GM11168 (cell line): ENCODE measurements at regions not wholly inside any gene's neighbourhood (a gene's known extent, or its start where the extent isn't known, plus 50 kb on each side); places are given as distances from the start of the nearest gene placed in this dataset.
"Not testable (repeated sequence)": the region's sequence is repeated elsewhere in the genome, so short reads cannot be mapped to it uniquely, and the experiment has no call there.

Experiments
- in situ Hi-C: fragments of 300-500 bp; cut with MboI; formaldehyde crosslinking; loops from one replicate; pipeline ENCODE4 v1.12.0; 2022; ENCODE audit warnings: low sequenced_read_pairs; ENCODE audit not compliant: unreplicated experiment

- in situ Hi-C loops, result no loop called here
These were observed 486.1 kb downstream of the UQCRFS1 start for GRCh38 chr19:28726533-28727479.

GRCh38 chr19:28718909-28719308 is 494.0 kb downstream of the UQCRFS1 start:
- in situ Hi-C loops, result loop anchor here (25.0 kb wide), 1 partner anchor 757 kb away; no protein-coding TSS in a partner anchor

GRCh38 chr19:28715157-28715556 is 497.8 kb downstream of the UQCRFS1 start:
- in situ Hi-C loops, result loop anchor here (25.0 kb wide), 1 partner anchor 753 kb away; no protein-coding TSS in a partner anchor

DNA sequence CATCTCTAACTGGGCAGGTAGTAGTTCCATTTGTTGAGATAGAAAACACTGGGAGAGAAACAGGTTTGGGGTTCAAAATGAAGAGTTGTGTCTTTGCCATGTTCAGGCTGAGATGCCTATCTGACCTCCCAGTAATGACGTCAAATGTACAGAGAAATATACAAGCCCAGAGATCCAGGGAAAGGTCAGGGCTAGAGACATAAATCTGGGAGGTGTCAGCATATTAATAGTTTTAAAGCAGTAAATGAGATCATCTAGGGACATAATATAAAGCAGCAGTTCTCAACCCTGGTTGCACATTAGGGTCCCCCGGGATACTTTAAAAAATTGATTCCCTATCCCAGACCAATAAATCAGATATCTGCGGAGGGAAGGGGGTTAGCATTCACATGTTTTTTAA is 501.5 kb downstream of the UQCRFS1 start:
- in situ Hi-C loops, result loop anchor here (25.0 kb wide), 1 partner anchor 749 kb away; no protein-coding TSS in a partner anchor

- in situ Hi-C loops, result loop anchor here (25.0 kb wide), 1 partner anchor 748 kb away; no protein-coding TSS in a partner anchor
These were observed 502.7 kb downstream of the UQCRFS1 start for GRCh38 chr19:28710278-28710677.

GRCh38 chr19:28706693-28707092 is 506.3 kb downstream of the UQCRFS1 start:
- in situ Hi-C loops, result loop anchor here (5.0 to 25.0 kb wide), 2 partner anchors 239 to 744 kb away; no protein-coding TSS in a partner anchor

DNA sequence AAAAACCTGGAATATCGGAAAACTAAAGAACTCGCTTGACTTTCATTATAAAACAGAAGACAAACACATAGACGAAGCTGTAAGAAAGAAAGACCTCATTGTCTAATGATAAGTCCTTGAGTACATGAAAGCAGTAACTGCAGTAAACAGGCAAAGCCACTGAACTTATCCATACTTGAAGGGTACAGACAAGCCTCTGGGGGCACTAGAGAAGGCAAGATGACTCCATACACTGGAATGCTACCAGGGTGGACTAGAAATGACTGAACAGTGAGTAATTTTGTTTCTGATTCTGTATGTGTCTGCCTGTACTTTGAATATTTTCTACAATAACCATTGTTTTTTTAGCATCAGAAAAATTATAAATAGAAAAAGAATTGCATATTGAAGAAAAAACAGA is 507.9 kb downstream of the UQCRFS1 start:
- in situ Hi-C loops, result loop anchor here (5.0 to 25.0 kb wide), 2 partner anchors 238 to 743 kb away; no protein-coding TSS in a partner anchor

GRCh38 chr19:28703400-28703956 is 509.5 kb downstream of the UQCRFS1 start:
- in situ Hi-C loops, result loop anchor here (25.0 kb wide), 1 partner anchor 741 kb away; no protein-coding TSS in a partner anchor

DNA sequence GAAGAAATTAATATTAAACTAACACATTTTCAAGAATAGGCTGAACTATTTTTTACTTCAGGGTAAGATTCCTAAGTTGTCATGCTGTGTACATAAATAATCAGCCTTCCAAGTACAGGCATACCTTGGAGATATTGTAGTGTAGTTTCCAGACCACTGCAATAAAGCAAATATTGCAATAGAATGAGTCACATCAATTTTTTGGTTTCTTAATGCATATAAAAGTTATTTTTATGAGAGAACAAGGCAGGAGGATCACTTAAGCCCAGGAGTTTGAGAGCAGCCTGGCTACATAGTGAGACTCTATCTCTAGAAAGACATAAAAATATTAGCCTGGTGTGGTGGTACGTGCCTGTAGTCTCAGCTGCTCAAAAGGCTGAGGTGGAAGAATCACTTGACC is 511.5 kb downstream of the UQCRFS1 start:
- in situ Hi-C loops, result loop anchor here (25.0 kb wide), 1 partner anchor 739 kb away; no protein-coding TSS in a partner anchor

GRCh38 chr19:28700176-28700575 is 512.8 kb downstream of the UQCRFS1 start:
- in situ Hi-C loops, result loop anchor here (25.0 kb wide), 1 partner anchor 738 kb away; no protein-coding TSS in a partner anchor

DNA sequence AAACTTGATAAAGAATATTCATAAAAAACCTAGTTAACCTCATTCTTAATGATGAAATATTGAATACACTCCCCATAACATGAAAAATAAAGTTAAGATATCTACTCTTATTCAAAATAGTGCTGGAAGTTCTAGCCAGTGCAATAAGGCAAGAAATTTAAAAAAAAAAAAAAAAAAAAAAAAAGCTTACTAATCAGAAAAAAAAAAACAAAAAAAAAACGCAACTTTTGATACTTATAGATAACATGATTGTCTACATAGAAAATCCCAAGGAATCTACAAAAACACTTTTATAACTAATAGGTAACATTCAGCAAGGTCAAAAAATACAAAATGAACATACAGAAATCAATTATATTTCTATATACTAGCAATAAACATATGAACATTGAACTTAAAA is 515.6 kb downstream of the UQCRFS1 start:
- in situ Hi-C loops, result no loop called here

GRCh38 chr19:28694812-28695211 is 518.1 kb downstream of the UQCRFS1 start:
- in situ Hi-C loops, result no loop called here

- in situ Hi-C loops, result no loop called here
These were observed 521.3 kb downstream of the UQCRFS1 start for GRCh38 chr19:28691683-28692082.

DNA sequence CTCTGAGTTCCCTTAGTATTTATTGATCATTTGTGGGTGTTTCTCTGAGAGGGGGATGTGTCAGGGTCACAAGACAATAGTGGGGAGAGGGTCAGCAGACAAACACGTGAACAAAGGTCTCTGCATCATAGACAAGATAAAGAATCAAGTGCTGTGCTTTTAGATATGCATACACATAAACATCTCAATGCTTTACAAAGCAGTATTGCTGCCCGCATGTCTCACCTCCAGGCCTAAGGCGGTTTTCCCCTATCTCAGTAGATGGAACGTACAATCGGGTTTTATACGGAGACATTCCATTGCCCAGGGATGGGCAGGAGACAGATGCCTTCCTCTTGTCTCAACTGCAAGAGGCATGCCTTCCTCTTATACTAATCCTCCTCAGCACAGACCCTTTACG is 523.5 kb downstream of the UQCRFS1 start:
- in situ Hi-C loops, result not testable (repeated sequence)

- in situ Hi-C loops, result no loop called here
These were observed 525.7 kb downstream of the UQCRFS1 start for GRCh38 chr19:28687296-28687695.

DNA sequence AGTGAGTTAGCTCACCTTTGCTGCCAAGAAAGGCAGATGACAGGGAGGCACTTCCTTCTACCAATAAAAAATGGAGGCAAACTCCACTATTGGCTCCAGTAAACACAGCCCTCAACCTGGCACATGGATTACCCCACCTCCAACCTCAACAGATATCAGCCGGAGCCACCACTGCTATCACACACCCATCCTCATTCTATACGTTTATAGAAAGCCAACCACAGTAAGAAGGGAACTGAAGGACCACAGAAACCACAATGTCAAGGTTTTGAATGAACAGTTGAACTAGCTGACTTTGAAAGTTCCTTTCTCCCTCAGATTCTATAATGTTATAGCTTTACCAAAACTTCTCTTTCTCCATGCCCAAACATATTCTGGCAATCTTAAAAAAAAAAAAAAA is 526.2 kb downstream of the UQCRFS1 start:
- in situ Hi-C loops, result no loop called here

- in situ Hi-C loops, result no loop called here
These were observed 527.1 kb downstream of the UQCRFS1 start for GRCh38 chr19:28685802-28686201.

- in situ Hi-C loops, result not testable (repeated sequence)
These were observed 527.9 kb downstream of the UQCRFS1 start for GRCh38 chr19:28685077-28685476.

GRCh38 chr19:28680111-28680510 is 532.8 kb downstream of the UQCRFS1 start:
- in situ Hi-C loops, result no loop called here

- in situ Hi-C loops, result no loop called here
These were observed 542.1 kb downstream of the UQCRFS1 start for GRCh38 chr19:28670836-28671235.

- in situ Hi-C loops, result no loop called here
These were observed 543.1 kb downstream of the UQCRFS1 start for GRCh38 chr19:28669804-28670203.
